OCI-M2 (cell line): ENCODE measurements at regions not wholly inside any gene's neighbourhood (a gene's known extent, or its start where the extent isn't known, plus 50 kb on each side); places are given as distances from the start of the nearest gene placed in this dataset.

Experiments
- DNase-seq: peaks from one replicate; lab custom pipeline; 2025; ENCODE audit not compliant: unreplicated experiment; lab: John Stamatoyannopoulos, UW

- no peak for DNase-seq
Measured at GRCh38 chr22:46090036-46090591, 60.2 kb upstream of the PPARA start.

GRCh38 chr22:46090631-46091201 is 59.6 kb upstream of the PPARA start:
- DNase-seq = no peak

GRCh38 chr22:46091277-46091977 is 58.9 kb upstream of the PPARA start:
- no peak for DNase-seq

- no peak for DNase-seq
Measured at GRCh38 chr22:46092011-46092410, 58.3 kb upstream of the PPARA start.

GRCh38 chr22:46092670-46093410 is 57.5 kb upstream of the PPARA start:
- DNase-seq = no peak

- no peak for DNase-seq
Measured at GRCh38 chr22:46093796-46094195, 56.5 kb upstream of the PPARA start.

- no peak for DNase-seq
Measured at GRCh38 chr22:46094676-46095075, 55.6 kb upstream of the PPARA start.

- DNase-seq = no peak
Measured at GRCh38 chr22:46096051-46096450, 54.3 kb upstream of the PPARA start.

GRCh38 chr22:46096706-46097230 is 53.6 kb upstream of the PPARA start:
- DNase-seq = no peak

- DNase-seq = no peak
Measured at GRCh38 chr22:46097268-46097900, 52.9 kb upstream of the PPARA start.

- DNase-seq = no peak
Measured at GRCh38 chr22:46098525-46099475, 51.5 kb upstream of the PPARA start.

GRCh38 chr22:46099740-46100139 is 50.6 kb upstream of the PPARA start:
- no peak for DNase-seq

- DNase-seq = no peak
Measured at GRCh38 chr22:46100401-46101105, 49.8 kb upstream of the PPARA start.
